Ammon's horn (tissue), 1 donor: ENCODE measurements at regions not wholly inside any gene's neighbourhood (a gene's known extent, or its start where the extent isn't known, plus 50 kb on each side); places are given as distances from the start of the nearest gene placed in this dataset.

Source experiments
- DNase-seq: peaks from one replicate; pipeline ENCODE4 v3.0.0-alpha.2; 2016; ENCODE audit warnings: low spot score

DNA sequence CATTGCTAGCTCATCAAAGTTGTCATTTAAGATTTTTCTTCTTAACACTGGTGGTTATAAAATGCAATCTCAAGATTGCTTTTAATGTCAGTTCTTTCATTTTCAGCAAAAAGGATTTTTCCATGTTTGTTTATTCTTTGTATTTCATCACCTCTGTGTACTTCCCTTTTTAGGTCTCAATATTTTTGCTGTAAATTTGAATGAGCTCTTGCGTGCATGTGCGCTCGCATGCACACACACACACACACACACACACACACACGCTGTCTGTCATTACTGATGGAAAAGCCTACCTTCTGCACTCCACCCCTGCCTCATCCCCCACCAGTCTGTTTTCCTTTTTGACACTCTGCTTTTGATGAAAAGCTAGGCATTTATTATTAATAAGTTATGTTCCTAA is 85.3 kb upstream of the FYN start:
- DNase-seq = no peak

DNA sequence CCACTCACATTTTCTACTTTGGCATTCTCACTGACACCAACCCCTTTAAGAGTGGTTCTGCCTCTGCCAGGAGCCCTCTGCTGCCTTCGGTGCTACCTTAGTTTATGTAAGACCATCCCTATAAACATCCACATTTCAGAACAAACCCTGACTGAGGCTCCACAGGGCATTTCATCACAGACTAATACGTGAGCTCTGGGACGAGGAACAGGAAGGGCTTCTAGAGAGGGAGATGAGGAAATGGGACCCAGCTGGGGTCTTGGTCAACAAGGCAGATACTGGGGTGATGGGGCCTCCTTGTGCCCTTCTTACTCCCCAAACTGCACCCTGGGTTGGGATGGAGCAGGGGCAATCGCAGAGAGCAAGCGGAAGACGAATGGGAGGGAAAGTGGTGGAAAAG is 86.5 kb upstream of the FYN start:
- DNase-seq = no peak

DNA sequence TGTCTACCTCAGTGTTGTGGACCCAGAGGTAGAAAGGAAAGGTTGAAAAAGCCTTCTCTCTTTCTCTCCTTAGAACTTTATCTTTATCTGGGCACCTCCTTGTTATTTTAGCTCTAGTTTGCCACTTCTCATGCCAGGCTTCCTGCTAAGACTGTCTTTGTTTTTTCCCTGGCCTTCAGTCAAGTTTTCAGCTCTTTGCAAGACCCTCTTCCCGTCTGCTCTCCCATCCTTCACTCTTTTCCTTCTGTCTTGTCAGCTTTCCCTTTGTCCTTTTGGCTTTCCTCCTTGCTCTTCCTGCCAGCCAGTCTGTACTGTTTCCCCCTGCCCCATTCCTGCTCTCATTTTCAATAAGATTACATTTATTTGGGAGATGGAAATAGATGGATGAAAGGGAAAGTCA is 86.8 kb upstream of the CCN6 start:
- no peak for DNase-seq

DNA sequence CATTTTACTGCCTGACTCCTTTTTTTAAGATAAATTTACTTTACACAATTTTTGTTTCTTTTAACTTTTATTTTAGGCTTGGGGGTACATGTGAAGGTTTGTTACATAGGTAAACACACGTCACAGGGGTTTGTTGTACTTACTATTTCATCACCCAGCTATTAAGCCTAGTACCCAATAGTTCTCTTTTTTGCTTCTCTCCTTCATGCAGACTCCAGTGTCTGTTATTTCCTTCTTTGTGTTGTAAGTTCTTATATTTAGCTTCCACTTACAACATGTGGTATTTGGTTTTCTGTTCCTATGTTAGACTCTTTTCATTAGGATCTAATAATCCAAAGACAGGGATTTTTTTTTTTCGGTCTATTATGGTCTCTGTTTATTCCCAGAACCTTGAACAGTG is 83.5 kb upstream of the CCN6 start:
- DNase-seq = no peak

DNA sequence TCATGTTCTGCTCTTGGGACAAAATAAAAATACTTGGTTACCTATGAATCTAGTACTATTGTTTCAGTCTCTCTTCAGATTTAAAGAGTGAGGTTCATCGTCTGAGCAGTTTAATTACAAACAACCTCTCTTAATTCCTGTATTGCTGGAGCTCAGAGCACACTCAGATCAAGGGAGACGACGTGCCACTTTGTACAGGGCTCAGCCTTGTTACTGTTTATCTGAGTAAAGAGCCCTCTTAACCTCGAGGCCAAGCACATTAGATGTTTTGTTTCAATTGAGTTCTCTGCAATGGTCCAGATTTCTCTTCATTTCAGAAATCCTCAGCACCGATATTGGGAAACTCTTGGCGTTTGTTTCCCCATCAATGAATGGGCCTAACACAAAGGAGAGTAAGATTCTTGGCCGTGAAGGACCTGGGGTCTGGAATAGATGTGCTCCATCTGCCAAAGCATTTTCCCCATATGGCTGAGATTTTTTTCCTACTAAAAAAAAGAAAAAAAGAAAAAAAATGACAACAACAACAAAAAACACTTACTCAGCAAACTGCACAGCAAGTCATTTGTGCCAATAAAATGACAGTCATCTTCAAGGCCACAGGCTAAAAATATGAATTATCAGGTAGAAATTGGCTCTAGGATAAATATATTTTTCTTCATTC is 82.6 kb upstream of the CCN6 start:
- no peak for DNase-seq

DNA sequence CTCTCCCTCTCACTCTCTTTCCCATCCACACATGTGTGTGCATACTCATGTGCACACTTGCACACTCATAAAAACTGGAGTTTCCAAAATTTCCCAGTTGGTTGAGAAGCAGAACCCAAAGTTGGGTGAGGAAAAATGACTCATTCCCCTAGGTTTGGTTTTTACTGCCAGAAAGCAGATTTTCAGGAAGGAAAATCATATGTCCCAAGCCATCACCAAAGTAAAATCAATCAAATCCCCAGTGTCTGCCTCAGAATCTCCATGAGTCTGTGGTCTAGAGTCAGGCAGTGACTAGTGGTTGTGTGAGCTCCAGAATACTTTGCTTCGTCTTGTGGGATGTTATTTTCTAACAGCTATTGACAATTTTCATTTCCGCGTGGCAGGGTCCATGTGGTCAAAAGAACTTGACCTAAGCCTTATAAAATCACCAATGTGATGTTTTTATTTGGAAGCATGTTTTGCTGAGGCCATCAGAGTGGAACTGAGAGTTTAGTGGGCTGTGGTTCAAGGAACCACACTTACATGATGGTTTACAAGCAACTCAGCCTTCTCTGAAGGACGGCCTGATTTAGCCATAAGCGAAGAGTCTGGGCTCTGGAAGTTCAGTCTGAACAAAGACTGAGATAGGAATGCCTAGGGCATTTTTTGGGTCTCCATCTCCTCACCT is 81.9 kb upstream of the CCN6 start:
- no peak for DNase-seq

DNA sequence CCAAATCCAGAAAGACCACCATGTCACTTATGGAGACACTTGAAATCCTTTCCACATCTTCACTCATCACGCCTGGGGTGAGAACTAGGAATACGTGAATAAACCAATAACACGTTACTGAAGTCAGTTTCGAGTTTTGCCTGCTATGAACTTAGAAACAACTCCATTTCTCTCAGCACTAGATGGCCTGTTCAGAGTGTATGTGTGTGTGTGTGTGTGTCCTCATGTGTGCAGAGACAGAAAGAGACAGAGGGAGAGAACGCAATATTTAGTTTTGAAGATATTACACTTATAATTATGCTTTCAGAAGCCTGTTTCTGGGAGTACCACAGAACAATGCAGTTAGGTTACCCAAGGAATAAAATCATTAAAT is 81.2 kb upstream of the CCN6 start:
- no peak for DNase-seq

DNA sequence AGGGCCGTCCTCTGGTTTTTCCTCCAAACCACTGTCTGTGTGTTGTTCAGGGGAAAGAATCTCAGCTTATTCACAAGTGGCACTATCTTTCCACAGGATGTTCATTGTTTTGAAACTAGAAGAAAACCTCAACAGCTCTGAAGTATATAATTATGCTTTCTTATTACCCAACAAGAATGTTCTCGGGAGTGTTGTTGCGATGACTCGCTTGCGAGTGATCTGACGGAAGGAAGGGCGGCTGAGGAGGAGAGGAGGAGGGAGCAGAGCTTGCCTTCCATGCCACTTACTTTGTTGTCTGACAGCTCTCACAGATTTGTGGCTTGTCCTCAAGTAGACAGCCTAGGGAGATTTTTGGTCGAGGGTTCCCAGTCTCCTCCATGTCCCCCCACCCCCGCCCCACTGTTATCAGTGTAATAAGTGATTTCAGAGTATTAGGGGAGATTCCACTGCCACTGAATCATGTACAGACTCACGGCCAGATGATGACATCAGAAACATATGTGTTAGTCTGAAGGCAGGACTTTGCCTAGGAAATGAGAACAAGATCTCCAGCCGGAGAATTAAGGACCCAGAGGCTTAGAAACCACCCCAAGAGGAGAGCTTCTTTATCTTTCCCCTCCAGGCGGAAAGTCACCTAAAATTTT is 80.7 kb upstream of the CCN6 start:
- no peak for DNase-seq

DNA sequence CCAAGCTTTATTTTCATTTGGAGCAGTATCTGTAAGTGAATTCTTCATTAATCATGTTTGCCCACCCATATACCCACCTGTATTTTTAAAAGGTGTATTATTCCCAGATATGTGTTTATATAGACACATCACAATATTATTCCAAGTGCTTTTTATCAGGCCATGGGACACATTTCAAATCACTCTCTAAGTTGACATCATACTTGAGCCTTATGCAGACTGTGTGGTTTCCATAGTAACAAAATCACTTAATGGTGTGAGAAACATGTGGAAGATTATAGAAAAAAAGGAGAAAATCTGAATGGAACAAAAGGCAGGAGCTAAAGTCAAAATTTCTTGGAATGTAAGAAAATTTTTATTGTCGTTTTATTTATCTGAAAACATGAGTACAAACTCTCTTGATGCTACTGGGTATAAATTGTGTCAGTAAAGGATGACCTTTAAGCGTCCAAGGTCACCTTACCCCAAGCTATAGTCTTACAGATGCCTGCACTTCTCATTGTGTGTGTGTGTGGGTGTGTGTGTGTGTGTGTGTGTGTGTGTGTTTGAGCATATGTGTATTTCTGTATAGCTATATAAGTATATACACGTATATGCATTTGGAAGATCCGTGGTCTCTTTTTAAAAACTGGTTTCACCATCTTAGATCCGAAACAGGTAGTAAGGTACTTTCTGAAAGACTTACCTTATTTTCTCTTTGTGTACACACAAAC is 79.8 kb upstream of the CCN6 start:
- DNase-seq = no peak

DNA sequence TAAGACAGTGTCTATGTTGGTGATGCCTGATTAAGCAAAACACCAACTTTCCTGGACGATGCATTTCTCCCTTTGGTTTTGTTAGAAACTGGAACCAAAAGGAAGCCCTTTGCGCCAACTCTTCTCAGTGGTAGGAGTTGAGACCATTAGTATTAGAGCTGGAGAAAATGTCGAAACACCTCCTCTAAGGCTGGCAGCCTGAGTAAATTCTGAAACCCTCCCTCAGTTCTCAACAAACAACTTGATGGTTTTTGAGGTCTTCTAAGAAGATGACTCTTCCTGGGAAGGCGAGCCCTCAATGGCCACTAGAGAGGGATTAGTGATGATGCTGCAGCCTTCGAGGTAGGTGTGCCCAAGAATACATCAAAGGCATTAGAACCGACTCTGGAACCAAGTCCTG is 78.4 kb upstream of the CCN6 start:
- DNase-seq = no peak

DNA sequence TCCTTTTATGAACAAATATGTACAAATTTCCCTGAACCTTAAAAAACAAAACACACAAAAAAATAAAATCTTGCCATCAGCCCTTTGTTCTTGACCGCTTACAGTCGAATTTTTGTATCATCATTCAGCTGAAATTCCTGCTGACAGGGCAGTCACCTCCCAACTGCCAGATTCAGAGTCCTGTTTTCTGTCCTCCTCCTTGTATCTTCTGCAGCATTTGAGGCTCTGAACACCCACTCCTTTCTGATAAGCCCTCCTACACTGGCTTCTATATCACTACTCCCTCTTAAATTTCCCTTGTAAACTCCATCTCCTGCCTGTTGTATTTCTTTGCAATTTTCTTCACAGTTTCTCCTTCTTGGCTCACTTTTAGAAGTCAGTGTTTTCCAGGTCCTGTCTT is 77.8 kb upstream of the CCN6 start:
- DNase-seq = no peak

DNA sequence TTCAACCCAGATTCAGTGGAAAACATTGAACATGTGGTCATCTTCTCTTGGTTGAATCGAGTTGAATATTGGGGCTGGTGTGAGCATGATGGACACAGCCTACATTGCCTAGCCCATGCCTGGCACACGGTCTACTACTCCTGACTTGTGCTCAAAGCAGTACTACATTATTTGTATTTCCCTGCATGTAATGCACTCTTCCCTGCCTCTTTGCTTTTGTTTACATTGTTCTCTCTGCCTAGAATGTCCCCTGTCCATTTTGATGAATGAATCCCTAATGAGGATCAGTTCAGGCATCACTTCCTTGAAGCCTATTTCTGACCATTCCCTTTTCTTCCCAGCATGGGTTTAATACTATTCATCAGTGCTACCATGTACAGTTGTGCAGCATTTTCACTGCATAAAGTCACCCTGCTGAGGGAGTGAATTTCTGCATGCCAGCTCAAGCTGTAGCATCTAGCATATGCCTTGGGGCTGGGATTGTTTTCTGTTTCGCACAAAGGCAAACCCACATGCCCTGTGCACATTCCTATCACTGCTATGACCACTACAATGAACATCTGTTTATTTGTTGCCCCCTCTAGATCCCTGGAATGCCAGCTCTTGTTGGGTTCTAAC is 75.3 kb upstream of the CCN6 start:
- DNase-seq = no peak

DNA sequence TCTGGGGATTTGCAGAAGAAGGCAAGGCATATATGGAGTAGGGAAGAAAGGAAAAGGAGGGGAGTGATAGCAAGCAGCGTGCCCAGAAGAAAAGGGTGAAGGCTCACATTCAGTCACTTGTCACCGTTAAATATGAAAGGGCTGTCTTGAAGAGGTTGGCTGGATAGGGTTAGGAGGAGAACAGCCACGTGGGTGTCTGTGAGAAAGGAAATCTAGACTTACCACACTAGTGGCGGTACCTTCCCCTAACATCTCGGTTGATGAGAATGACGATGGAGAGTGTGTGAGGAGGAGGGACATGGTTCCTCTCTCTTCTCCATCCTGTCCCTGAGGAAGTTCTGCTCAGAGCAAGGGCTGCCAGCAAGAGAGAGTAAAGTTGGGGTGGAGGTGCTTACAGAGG is 74.3 kb upstream of the CCN6 start:
- no peak for DNase-seq

DNA sequence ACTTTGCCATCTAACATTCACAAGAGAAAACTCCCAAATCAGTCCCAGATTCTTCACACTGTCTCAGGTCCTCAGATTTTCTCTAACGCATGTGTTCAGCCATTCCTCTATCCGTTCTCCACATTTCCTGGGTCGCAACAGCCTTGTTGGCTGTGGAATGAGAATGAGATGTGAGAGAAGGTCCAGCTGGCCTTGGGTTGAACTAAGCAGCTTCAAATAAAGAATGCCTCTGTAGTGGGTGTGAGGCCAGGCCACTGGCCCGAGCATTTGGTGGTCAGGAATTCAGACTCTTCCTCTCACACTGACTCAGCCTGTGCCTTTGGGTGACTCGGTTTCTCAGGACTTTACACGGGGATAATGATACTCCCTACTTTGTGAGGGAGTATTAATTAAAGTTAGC is 73.8 kb upstream of the CCN6 start:
- DNase-seq = no peak

DNA sequence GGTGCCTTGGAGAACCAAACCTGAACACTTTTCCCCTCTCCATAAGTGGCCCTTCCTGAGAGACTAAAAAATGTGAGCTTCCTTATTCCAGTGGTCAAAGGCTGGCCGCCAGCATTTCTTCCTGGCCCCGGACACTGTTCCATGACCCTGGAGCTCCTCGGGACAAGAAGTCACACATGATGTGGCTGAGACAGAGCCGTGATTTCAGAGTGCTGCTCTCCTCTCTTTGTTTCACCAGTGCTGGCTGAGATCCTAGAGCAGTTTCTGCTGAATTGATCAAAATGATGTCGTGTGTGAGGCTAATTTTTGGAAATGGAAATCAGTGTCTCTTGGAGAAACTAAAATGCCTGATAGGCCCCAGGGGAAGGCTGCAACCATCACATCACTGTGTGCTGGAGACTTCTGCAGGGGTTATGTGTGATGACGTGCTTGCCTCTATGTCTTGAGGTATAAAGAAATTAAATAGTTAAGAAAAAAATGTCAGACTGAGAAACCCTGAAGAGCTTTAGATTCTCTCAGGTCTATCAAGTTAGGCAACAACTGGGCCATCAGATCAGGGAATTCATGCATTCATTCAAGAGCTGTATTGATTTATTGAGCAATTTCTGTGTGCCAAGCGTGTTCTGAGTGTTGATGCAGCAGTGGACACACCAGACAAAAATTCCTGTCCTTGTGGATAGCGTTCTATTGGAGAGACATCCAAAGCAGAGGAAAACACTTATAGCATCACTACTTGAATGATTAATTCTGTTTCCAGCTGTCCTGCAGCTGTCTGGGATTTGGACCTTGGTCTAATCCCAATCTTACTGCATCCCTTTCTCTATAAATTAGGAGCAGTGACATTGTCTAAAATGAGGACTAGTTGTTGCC is 72.7 kb upstream of the CCN6 start:
- no peak for DNase-seq

DNA sequence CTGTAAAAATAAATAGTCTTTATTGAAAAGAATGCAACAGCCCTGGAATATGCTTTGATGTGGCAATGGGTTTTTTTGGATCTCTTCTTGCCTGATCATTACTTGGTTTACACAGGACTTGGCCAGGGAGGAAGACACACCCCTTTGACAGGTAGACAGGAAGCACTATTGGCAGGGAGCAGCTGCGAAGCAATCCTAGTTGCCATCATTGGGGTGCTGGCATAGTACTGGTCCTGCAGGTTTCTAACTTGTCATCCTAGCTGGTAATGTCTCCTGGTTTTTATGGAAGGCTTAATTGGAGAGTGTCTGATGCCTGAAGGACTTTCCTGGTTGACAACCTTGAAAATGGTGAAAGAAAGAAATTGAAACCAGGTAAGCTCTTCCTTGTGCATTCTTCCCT is 71.2 kb upstream of the CCN6 start:
- DNase-seq = no peak

DNA sequence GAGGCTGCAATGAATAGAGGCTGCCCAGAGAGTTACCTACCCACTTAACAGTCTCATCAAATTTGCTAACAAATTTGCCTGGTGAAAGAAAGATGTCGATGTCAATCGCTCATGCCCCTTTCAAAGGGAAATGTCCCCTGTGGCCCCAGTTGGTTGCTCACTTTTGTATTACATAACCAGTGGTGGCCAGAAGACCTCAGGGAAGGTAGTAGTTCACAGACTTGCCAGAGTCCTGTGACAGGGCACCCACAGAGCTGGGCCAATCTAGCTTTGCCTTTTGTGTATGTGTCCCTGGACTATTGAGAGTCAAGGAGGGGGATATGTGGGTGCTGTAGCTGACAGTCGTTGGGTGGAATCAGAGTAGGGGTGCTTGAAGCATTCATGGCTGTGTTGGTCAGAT is 70.7 kb upstream of the CCN6 start:
- no peak for DNase-seq

DNA sequence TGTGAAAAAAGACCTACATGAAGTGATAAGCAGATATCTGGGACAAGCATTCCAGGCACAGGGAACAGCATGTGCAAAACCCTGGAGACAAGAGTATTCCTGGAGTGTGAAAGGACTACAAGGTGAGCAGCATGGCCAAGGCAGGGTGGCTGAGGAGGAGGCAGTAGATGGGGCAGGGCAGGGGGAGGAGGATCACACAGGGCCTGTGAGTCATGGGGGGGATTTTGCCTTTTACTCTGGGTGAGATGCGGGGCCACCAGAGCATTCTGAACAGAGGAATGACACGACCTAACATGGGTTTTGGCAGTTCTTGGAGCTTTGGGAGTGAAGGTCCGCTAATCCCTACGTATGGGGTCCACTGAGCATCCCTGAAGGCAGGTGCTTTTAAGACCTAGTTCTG is 69.8 kb upstream of the CCN6 start:
- no peak for DNase-seq

DNA sequence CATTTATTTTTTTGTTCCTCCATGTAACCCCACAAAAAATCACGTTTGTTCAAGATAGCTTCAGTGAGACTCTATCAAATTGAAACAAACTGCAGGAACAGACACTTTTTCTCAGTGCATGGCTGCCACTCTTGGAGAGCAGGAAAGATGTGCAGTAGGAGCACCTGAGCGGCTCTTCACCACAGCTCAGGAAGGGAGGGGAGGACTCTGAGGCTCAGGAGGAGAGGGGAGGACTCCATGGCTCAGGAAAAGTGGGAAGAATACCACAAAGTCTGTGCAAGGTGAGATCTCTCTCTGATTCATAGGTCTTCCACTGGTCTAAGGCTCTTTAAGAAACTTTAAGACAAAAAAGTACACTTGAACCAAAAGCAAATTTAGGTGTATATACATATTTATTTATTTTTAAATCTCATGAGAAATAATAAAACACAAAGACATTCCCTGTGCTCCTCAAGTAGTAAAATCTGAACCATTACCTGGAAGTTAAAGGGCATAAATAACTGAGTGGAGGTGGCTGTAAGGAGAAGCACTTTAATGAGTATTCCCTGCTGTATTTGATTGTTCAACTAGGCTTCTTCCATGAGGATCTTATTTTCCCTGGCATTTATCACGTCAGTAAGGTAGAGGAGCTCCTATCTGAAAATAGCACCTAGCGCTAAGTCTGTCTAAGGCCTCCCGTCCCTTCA is 69.2 kb upstream of the CCN6 start:
- DNase-seq = no peak

DNA sequence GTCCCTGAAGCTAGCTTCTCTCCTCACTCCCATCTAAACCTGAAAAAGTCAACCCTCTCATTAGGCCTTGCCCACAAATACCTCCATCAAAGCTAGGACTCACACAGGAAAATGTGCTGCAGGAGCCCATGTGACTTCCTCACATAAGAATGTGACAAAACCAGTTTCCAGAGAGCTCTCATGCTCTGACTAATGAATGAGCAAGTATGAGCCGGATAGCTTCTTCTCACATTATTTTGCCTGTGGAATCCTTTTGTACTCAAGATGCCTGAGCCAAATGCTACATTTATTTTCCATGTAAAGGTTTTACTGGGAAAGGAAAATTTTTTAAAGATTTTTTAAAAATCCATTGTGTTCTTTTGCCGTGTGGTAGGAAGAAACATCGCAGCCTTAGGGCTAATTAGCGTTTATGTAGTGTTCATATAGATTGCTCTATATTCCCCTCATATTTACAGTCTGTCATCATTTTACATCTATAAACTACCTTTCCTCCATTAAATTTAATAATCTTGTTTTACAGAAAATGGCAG is 68.6 kb upstream of the CCN6 start:
- DNase-seq = no peak

DNA sequence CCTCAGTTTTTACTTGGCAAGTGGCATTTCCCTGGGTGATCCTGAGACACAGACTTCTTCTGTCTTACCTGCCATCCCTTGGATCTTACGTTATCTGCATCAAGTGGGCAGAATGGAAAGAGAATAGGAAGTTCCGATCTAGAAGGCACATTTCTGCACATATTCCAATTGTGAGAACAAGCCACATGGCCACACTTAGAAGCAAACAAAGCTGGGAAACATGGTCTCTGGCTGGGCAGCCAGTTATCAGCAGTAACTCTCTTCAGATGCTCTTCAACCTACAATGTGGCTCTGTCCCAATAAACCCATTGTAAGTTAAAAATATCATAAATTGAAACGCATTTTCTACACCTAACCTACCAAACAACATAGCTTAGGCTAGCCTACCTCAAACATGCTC is 67.3 kb upstream of the CCN6 start:
- DNase-seq = no peak
